HG02642 (cell line): ENCODE measurements at regions not wholly inside any gene's neighbourhood (a gene's known extent, or its start where the extent isn't known, plus 50 kb on each side); places are given as distances from the start of the nearest gene placed in this dataset.
"Not testable (repeated sequence)": the region's sequence is repeated elsewhere in the genome, so short reads cannot be mapped to it uniquely, and the experiment has no call there.

ENCODE experiments used
- ATAC-seq: cut with Tn5 transposase; IDR thresholded peaks from one replicate; pipeline ENCODE4 v1.9.1; 2021; ENCODE audit warnings: mild to moderate bottlenecking; ENCODE audit not compliant: unreplicated experiment, poor library complexity

- ATAC-seq, result no peak
These were observed 307.6 kb upstream of the TNC start for GRCh38 chr9:115425601-115426000.

GRCh38 chr9:115437418-115437817, 319.5 kb upstream of the TNC start:
- no peak for ATAC-seq

GRCh38 chr9:115439641-115440040, 321.7 kb upstream of the TNC start:
- ATAC-seq, result no peak

GRCh38 chr9:115442054-115442453, 324.1 kb upstream of the TNC start:
- ATAC-seq, result no peak

- no peak for ATAC-seq
These were observed 325.9 kb upstream of the TNC start for GRCh38 chr9:115443890-115444289.

GRCh38 chr9:115444959-115445358, 327.0 kb upstream of the TNC start:
- no peak for ATAC-seq

GRCh38 chr9:115445655-115446054, 327.7 kb upstream of the TNC start:
- ATAC-seq, result no peak

GRCh38 chr9:115456515-115456914, 338.6 kb upstream of the TNC start:
- ATAC-seq, result no peak

- ATAC-seq, result no peak
These were observed 343.3 kb upstream of the TNC start for GRCh38 chr9:115461280-115461679.

- no peak for ATAC-seq
These were observed 344.7 kb upstream of the TNC start for GRCh38 chr9:115462623-115463022.

- ATAC-seq, result no peak
These were observed 348.8 kb upstream of the TNC start for GRCh38 chr9:115466756-115467155.

GRCh38 chr9:115469841-115470240, 351.9 kb upstream of the TNC start:
- ATAC-seq, result no peak

- not testable (repeated sequence) for ATAC-seq
These were observed 355.1 kb upstream of the TNC start for GRCh38 chr9:115473032-115473431.

- ATAC-seq, result no peak
These were observed 363.8 kb upstream of the TNC start for GRCh38 chr9:115481769-115482168.

GRCh38 chr9:115482747-115483146, 364.8 kb upstream of the TNC start:
- ATAC-seq, result no peak

GRCh38 chr9:115492869-115493268, 374.9 kb upstream of the TNC start:
- ATAC-seq, result no peak

- no peak for ATAC-seq
These were observed 376.4 kb upstream of the TNC start for GRCh38 chr9:115494393-115494792.

- ATAC-seq, result no peak
These were observed 377.2 kb upstream of the TNC start for GRCh38 chr9:115495052-115495635.

- no peak for ATAC-seq
These were observed 377.9 kb upstream of the TNC start for GRCh38 chr9:115495836-115496235.

GRCh38 chr9:115498303-115498702, 380.3 kb upstream of the TNC start:
- ATAC-seq, result no peak

GRCh38 chr9:115507148-115507547, 389.2 kb upstream of the TNC start:
- no peak for ATAC-seq

- no peak for ATAC-seq
These were observed 395.2 kb upstream of the TNC start for GRCh38 chr9:115513148-115513547.

- no peak for ATAC-seq
These were observed 396.5 kb upstream of the TNC start for GRCh38 chr9:115514454-115514853.
